T-cell (primary cell): ENCODE measurements at regions not wholly inside any gene's neighbourhood (a gene's known extent, or its start where the extent isn't known, plus 50 kb on each side); places are given as distances from the start of the nearest gene placed in this dataset.

ENCODE experiments used
- ATAC-seq, 4 experiments: fragments of 200-7000 bp in 3 of 4; fragments of 150-1000 bp in 1 of 4; cut with Tn5 transposase; replicated peaks in 1 of 4; 1 replicate in 3 of 4; 2 replicates in 1 of 4; pipeline ENCODE4 v1.10.0; 2021; ENCODE audit warnings: moderate library complexity in 3 of 4, mild to moderate bottlenecking in 2 of 4, moderate number of reproducible peaks in 1 of 4
- CTCF ChIA-PET, 2 donors: fragments of 300-600 bp; sonication (Branson Sonifier 250); formaldehyde crosslinking; loops; one replicate each; lab custom pipeline; 2022; ENCODE audit warnings: antibody characterized with exemption in 2 of 2; lab: Charles Lee
- POLR2A ChIA-PET, 2 donors: fragments of 300-600 bp; sonication (Branson Sonifier 250); formaldehyde crosslinking; loops; one replicate each; lab custom pipeline; 2022; ENCODE audit warnings: antibody characterized with exemption in 2 of 2; lab: Charles Lee
- DNase-seq, 35 experiments: peaks; one replicate each; pipeline versions ENCODE4 v3.0.0 to v3.0.0-alpha.2; 2013 to 2023
- H3K27ac ChIP-seq: one replicate; pipeline ENCODE4 v1.5.1; 2013; ENCODE audit warnings: low read length
- H3K27me3 ChIP-seq, 2 experiments: replicated peaks in 1 of 2; 1 replicate in 1 of 2; 2 replicates in 1 of 2; pipeline versions ENCODE4 v1.6.1 to v1.7.0; 2013; ENCODE audit warnings: low read length in 1 of 2, mixed read lengths in 1 of 2; ENCODE audit not compliant: control insufficient read depth in 2 of 2, insufficient read depth in 2 of 2; ENCODE audit errors: extremely low read depth in 1 of 2
- H3K36me3 ChIP-seq, 2 donors: 1 replicate in 1 of 2; 2 replicates in 1 of 2; pipeline versions ENCODE4 v1.6.1 to v1.7.0; 2013; ENCODE audit warnings: low read length in 1 of 2; ENCODE audit not compliant: control insufficient read depth in 2 of 2, insufficient read depth in 1 of 2; ENCODE audit errors: extremely low read depth in 1 of 2
- H3K4me1 ChIP-seq, 2 experiments: 1 replicate in 1 of 2; 2 replicates in 1 of 2; pipeline versions ENCODE4 v1.6.1 to v1.7.0; 2013; ENCODE audit warnings: low read length in 2 of 2, mixed read lengths in 1 of 2; ENCODE audit not compliant: insufficient read depth in 2 of 2, control insufficient read depth in 1 of 2; ENCODE audit errors: extremely low read depth in 1 of 2
- H3K4me3 ChIP-seq, 2 donors: 1 replicate in 1 of 2; 2 replicates in 1 of 2; pipeline versions ENCODE4 v1.5.1 to v1.7.0; 2013; ENCODE audit warnings: mild to moderate bottlenecking in 2 of 2, low read length in 1 of 2, moderate library complexity in 1 of 2; ENCODE audit not compliant: control insufficient read depth in 1 of 2; ENCODE audit errors: extremely low read depth in 1 of 2
- H3K9me3 ChIP-seq: 2 replicates; pipeline ENCODE4 v1.7.0; 2013
- H3K27ac Mint-ChIP-seq, 2 donors: one replicate each; pipeline ENCODE4 v1.8.0; 2020 to 2021; ENCODE audit warnings: mild to moderate bottlenecking in 2 of 2, mixed read lengths in 2 of 2
- H3K27me3 Mint-ChIP-seq, 2 donors: one replicate each; pipeline ENCODE4 v1.8.0; 2021 to 2022; ENCODE audit warnings: mixed read lengths in 2 of 2
- H3K36me3 Mint-ChIP-seq: one replicate; pipeline ENCODE4 v1.8.0; 2021; ENCODE audit warnings: mixed read lengths
- H3K4me1 Mint-ChIP-seq, 3 donors: one replicate each; pipeline ENCODE4 v1.8.0; 2020 to 2022; ENCODE audit warnings: mixed read lengths in 3 of 3, mild to moderate bottlenecking in 1 of 3
- H3K4me3 Mint-ChIP-seq, 3 donors: one replicate each; pipeline ENCODE4 v1.8.0; 2020 to 2022; ENCODE audit warnings: mild to moderate bottlenecking in 3 of 3, mixed read lengths in 3 of 3, moderate library complexity in 3 of 3
- H3K9me3 Mint-ChIP-seq, 3 donors: one replicate each; pipeline ENCODE4 v1.8.0; 2020 to 2022; ENCODE audit warnings: mixed read lengths in 3 of 3
- WGBS: methylation state at CpG from one replicate; pipeline ENCODE4 v1.1.5; 2013; ENCODE audit warnings: missing lambda C conversion rate; ENCODE audit not compliant: insufficient coverage; 5-methylcytosine and 5-hydroxymethylcytosine counted together

DNA sequence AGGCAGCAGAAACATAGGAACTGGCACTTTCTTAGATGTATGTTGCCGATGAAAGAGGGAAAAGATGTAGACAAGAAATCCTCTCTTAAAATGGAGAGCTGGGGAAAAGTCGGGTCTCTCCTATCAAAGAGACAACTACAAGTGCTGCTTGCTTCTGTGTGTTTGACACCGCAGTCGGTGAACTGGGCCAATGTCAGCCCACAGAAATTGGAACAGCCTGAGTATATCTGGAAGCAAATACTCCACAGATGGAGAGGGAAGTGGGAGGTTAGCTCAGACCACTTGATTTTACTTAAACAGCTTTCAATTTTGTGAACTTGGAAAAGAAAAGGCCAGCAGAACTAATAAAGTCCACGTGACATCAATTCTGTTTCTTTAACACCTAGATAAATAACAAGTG, 230.9 kb upstream of the FAT1 start:
- H3K9me3 ChIP-seq: no peaks in the 10 kb centered on the region
- ATAC-seq (no peak), DNase-seq (no peak)
- no peaks in the 10 kb centered on the region for H3K4me1 Mint-ChIP-seq
- ChIA-PET CTCF (no interaction called here), POLR2A (no interaction called here)
- no peaks in the 10 kb centered on the region for H3K4me1 ChIP-seq
- no peak overlapping the region for H3K27ac Mint-ChIP-seq
- no CpG with 5 or more reads among the region's 5 CpGs for WGBS
- no peak overlapping the region for H3K4me3 Mint-ChIP-seq
- no peaks in the 10 kb centered on the region for H3K36me3 Mint-ChIP-seq
- H3K27ac ChIP-seq: no peak overlapping the region
- H3K27me3 ChIP-seq: no peaks in the 10 kb centered on the region
- peaks cover 0 to 15% (median 9%) of the 10 kb centered on the region in 3 donors for H3K9me3 Mint-ChIP-seq
- no peak overlapping the region for H3K4me3 ChIP-seq
- no peaks in the 10 kb centered on the region for H3K27me3 Mint-ChIP-seq
- no peaks in the 10 kb centered on the region for H3K36me3 ChIP-seq

DNA sequence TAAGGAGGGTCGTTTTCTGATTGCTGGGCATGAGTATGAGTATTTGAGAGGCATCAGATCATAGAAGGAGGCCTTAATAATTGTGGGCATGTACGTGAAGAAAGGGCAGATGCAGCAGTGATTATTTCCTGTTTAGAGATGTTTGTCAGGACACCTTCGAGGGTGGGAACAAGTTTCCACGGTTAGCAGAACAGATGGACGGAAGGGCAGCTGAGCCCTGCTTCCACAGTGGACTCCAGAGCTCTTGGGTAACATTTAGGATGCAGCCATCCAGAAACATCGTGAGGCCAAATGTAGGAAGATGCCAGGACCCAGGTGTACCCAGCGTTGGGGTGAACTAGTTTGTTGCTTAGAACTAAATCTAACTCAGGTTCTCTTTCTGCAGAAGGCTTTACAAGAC, 231.3 kb upstream of the FAT1 start:
- DNase-seq: no peak
- no peak for ATAC-seq

DNA sequence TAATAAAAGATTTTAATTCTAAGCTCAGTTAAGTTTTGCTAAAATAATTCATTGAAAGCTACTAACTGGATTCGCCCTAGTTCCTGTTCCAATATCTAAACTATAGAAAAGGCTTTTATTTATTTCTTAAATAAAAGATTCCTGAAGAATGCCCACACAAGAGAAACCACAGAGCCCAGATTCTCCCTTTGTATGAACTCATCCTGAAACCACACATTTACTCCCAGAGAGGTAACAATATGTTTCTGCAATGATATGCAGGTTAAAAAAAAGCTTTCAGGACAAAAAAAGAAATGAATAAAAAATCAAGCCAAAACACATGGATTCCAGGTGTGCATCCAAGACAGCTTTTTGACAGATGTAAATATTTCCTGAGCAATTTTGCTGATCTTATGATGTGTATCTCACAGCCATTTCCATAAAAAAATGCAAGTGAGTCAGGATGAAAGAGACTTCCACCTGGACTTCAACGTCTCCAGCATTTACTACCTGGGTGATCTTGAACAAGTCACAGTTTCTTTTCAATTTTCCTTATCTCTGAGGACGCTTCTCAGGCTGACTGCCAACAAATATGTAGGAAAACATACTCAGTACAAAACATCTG, 234.4 kb upstream of the FAT1 start:
- Mint-ChIP-seq H3K4me3 (no peak overlapping the region), H3K36me3 (no peaks in the 10 kb centered on the region), H3K4me1 (no peaks in the 10 kb centered on the region), H3K27me3 (no peaks in the 10 kb centered on the region), H3K27ac (no peak overlapping the region), H3K9me3 (peaks cover 0 to 8% (median 4%) of the 10 kb centered on the region in 3 donors)
- DNase-seq: no peak
- ATAC-seq: no peak
- Histone ChIP-seq H3K27me3 (no peaks in the 10 kb centered on the region), H3K9me3 (no peaks in the 10 kb centered on the region), H3K27ac (no peak overlapping the region), H3K4me3 (no peak overlapping the region), H3K36me3 (no peaks in the 10 kb centered on the region), H3K4me1 (no peaks in the 10 kb centered on the region)
- WGBS: 50% methylated on average over 1 of the region's 3 CpGs
- CTCF ChIA-PET: no interaction called here
- POLR2A ChIA-PET: no interaction called here

More for the DNA sequence above, 231.3 kb upstream of the FAT1 start:
- no peaks in the 10 kb centered on the region for H3K36me3 Mint-ChIP-seq
- H3K9me3 Mint-ChIP-seq: peaks cover 0 to 15% (median 9%) of the 10 kb centered on the region in 3 donors
- ChIA-PET CTCF (no interaction called here), POLR2A (no interaction called here)
- Histone ChIP-seq H3K9me3 (no peaks in the 10 kb centered on the region), H3K4me1 (no peaks in the 10 kb centered on the region), H3K36me3 (no peaks in the 10 kb centered on the region), H3K27ac (no peak overlapping the region), H3K4me3 (no peak overlapping the region), H3K27me3 (no peaks in the 10 kb centered on the region)
- no peak overlapping the region for H3K27ac Mint-ChIP-seq
- no peak overlapping the region for H3K4me3 Mint-ChIP-seq
- H3K27me3 Mint-ChIP-seq: no peaks in the 10 kb centered on the region
- H3K4me1 Mint-ChIP-seq: no peaks in the 10 kb centered on the region
- WGBS: 75% methylated on average over 5 of the region's 7 CpGs

DNA sequence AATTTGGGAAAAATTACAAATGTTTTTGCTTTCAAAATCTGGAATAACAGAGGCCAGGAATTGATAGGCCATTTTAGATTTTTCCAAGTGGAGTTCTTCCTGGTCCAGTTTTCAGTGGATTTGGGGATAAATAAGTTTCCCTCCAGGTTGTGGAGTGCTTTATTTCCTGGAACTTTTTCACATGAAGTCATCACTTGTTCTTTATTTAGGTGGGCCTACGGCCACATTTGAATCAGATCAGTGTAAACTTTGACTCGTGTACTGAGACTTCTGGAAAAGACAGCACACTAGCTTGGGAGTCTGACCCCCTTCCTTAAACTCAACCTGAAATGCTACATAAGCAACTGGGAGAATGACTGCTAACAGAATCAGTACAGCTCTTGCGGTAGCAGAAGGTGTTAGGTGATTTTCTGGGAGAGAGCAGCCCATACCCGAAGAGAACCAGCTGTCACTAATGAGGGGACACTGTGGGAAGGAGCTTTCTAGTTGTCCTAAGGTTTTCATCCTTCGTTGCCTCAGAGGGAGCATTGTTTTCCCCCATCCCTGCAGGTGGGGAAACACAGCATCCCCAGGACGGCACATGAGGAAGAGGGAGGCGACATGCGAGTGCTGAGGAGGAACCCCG, 235.2 kb upstream of the FAT1 start:
- Histone ChIP-seq H3K27ac (no peak overlapping the region), H3K9me3 (no peaks in the 10 kb centered on the region), H3K27me3 (no peaks in the 10 kb centered on the region), H3K4me3 (no peak overlapping the region), H3K4me1 (no peaks in the 10 kb centered on the region), H3K36me3 (no peaks in the 10 kb centered on the region)
- no peaks in the 10 kb centered on the region for H3K27me3 Mint-ChIP-seq
- CTCF ChIA-PET: no interaction called here
- H3K27ac Mint-ChIP-seq: no peak overlapping the region
- ATAC-seq (no peak), DNase-seq (no peak)
- no peaks in the 10 kb centered on the region for H3K4me1 Mint-ChIP-seq
- H3K4me3 Mint-ChIP-seq: no peak overlapping the region
- POLR2A ChIA-PET: no interaction called here
- peaks cover 0 to 8% (median 4%) of the 10 kb centered on the region in 3 donors for H3K9me3 Mint-ChIP-seq
- no peaks in the 10 kb centered on the region for H3K36me3 Mint-ChIP-seq
- WGBS: no CpG with 5 or more reads among the region's 9 CpGs

DNA sequence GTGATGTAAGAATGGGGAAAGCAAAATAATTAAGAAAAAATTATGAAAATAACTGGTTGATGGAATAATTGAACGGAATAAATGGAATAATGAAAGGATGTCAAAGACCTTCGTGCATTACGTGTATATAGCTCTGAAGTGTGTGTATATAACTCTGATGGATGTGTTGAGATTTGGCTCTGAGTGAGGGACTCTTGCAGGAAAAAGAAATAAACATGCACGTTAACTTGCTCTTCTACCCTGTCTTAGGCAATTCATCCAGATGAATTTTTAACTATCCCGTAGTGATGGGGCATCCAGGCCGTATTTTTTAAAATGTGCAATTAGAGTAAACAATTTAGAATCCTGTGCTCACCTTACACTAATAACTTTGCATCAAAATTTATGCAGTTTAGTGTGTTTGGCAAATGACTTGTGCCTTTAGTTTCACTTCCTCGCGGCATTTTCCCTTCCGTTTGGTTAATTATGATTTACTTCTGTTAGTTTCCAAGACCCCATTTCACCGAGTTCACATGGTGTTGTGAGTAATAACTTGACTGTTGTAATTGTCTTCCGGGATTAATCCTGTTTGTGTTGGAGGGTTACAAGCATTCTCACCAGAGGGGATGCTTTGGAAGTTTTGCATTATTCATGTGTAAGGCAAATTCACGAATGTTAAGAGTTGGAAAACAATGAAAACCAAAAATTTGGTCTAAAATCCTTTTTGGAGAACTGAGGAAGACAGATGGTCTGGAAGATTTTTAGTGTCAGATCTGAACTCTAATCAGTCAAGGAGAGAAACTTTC, 256.5 kb upstream of the FAT1 start:
- Mint-ChIP-seq H3K9me3 (peaks cover 8 to 10% (median 9%) of the 10 kb centered on the region in 3 donors), H3K36me3 (no peaks in the 10 kb centered on the region)

DNA sequence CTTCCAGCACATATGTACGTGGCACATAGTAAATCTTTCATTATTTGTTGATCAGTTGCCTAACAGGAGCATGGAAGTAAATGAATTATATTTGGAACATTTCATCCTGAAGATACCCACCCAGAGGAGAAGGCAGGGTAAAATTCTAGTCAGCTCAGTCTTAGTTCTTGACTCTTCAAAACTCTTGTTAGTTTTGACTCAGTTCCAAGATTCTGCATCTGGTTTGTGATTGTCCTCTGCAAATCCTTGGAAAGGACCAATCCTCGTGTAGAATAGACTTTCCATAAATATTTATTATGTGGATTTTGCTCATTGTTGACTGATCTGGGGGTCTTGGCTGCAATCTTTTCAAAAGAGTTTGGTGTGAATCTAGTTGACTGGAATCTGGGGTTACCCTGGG, 257.5 kb upstream of the FAT1 start:
- Mint-ChIP-seq H3K27ac (no peak overlapping the region), H3K4me1 (no peaks in the 10 kb centered on the region), H3K4me3 (no peak overlapping the region), H3K9me3 (peaks cover 8 to 10% (median 9%) of the 10 kb centered on the region in 3 donors), H3K27me3 (no peaks in the 10 kb centered on the region), H3K36me3 (no peaks in the 10 kb centered on the region)
- ChIA-PET CTCF (no interaction called here), POLR2A (no interaction called here)
- H3K9me3 ChIP-seq: no peaks in the 10 kb centered on the region
- H3K4me1 ChIP-seq: no peaks in the 10 kb centered on the region
- no peak for ATAC-seq
- no peak overlapping the region for H3K27ac ChIP-seq
- H3K4me3 ChIP-seq: no peak overlapping the region
- no peaks in the 10 kb centered on the region for H3K36me3 ChIP-seq
- DNase-seq: no peak
- no peaks in the 10 kb centered on the region for H3K27me3 ChIP-seq
- no CpG with 5 or more reads among the region's 2 CpGs for WGBS

More for the DNA sequence above, 256.5 kb upstream of the FAT1 start:
- no peak overlapping the region for H3K4me3 Mint-ChIP-seq
- ATAC-seq (no peak), DNase-seq (no peak)
- no peaks in the 10 kb centered on the region for H3K9me3 ChIP-seq
- H3K27me3 Mint-ChIP-seq: no peaks in the 10 kb centered on the region
- H3K4me3 ChIP-seq: no peak overlapping the region
- no peak overlapping the region for H3K27ac Mint-ChIP-seq
- WGBS: 83% methylated on average over 3 of the region's 12 CpGs
- no peaks in the 10 kb centered on the region for H3K27me3 ChIP-seq
- ChIA-PET POLR2A (no interaction called here), CTCF (no interaction called here)
- no peaks in the 10 kb centered on the region for H3K36me3 ChIP-seq
- H3K27ac ChIP-seq: no peak overlapping the region
- no peaks in the 10 kb centered on the region for H3K4me1 ChIP-seq
- H3K4me1 Mint-ChIP-seq: no peaks in the 10 kb centered on the region
